ENCODE measurements at regions not wholly inside any gene's neighbourhood (a gene's known extent, or its start where the extent isn't known, plus 50 kb on each side); places are given as distances from the start of the nearest gene placed in this dataset.

DNA sequence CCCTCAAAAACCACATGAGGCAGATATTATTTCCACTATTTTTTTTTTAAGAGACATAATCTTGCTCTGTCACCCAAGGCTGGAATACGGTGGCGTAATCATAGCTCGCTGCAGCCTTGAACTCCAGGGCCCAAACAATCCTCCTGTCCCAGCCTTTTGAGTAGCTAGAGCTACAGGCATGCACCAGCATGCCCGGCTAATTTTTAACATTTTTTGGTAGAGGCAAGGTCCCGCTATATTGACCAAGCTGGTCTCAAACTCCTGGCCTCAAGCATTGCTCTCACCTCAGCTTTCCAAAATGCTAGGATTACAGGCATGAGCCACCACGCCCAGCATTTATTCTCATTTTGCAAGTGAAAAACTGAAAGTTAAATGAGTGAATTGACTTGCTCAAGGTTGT lies 50.8 kb upstream of the PIAS1 start:
- Histone ChIP-seq H3K27me3 (ENCODE audit: insufficient read depth, low read length) (peaks cover 2% of the 10 kb centered on the region), H3K27ac (ENCODE audit: low read depth, low read length) (no peak overlapping the region), H4K20me1 (ENCODE audit: insufficient read depth, low read length) (no peaks in the 10 kb centered on the region), H3K79me2 (ENCODE audit: insufficient read depth, low read length) (no peaks in the 10 kb centered on the region), H3K9me3 (ENCODE audit: insufficient read depth, low read depth, low read length) (no peaks in the 10 kb centered on the region), H3K36me3 (ENCODE audit: insufficient read depth, low read length) (no peaks in the 10 kb centered on the region), H3K4me1 (ENCODE audit: insufficient read depth, low read length) (no peaks in the 10 kb centered on the region), H3K4me3 (ENCODE audit: insufficient read depth, low read depth, low read length) (no peak overlapping the region), H3K9ac (ENCODE audit: low read length) (no peak overlapping the region), H2AFZ (ENCODE audit: low read depth, low read length) (no peak overlapping the region), H3K4me2 (ENCODE audit: low read length) (no peak overlapping the region)
- peaks cover 8% of the 10 kb centered on the region for H3K27me3 Mint-ChIP-seq (ENCODE audit: low read depth, unreplicated experiment)
- H3K4me3 Mint-ChIP-seq (ENCODE audit: unreplicated experiment), result no peak overlapping the region
- no peak for DNase-seq (ENCODE audit: low read depth)
- H3K9me3 Mint-ChIP-seq (ENCODE audit: unreplicated experiment), result peaks cover 13% of the 10 kb centered on the region
- H3K36me3 Mint-ChIP-seq (ENCODE audit: low read depth, unreplicated experiment), result peaks cover 2% of the 10 kb centered on the region
- TF ChIP-seq, protein P1, sequence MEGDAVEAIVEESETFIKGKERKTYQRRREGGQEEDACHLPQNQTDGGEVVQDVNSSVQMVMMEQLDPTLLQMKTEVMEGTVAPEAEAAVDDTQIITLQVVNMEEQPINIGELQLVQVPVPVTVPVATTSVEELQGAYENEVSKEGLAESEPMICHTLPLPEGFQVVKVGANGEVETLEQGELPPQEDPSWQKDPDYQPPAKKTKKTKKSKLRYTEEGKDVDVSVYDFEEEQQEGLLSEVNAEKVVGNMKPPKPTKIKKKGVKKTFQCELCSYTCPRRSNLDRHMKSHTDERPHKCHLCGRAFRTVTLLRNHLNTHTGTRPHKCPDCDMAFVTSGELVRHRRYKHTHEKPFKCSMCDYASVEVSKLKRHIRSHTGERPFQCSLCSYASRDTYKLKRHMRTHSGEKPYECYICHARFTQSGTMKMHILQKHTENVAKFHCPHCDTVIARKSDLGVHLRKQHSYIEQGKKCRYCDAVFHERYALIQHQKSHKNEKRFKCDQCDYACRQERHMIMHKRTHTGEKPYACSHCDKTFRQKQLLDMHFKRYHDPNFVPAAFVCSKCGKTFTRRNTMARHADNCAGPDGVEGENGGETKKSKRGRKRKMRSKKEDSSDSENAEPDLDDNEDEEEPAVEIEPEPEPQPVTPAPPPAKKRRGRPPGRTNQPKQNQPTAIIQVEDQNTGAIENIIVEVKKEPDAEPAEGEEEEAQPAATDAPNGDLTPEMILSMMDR (IDR thresholded peaks at IDR 0.05; ENCODE audit: insufficient read depth, low read depth, low read length), result no peak
- TF ChIP-seq EZH2 (IDR thresholded peaks at IDR 0.05; ENCODE audit: insufficient read depth, low read length), result no peak
- no peak overlapping the region for H3K27ac Mint-ChIP-seq (ENCODE audit: unreplicated experiment)
- no peaks in the 10 kb centered on the region for H3K4me1 Mint-ChIP-seq (ENCODE audit: low read depth, unreplicated experiment)
- no peak for FAIRE-seq

Measured in astrocyte (in vitro differentiated cells and primary cell).